Erythroblast (primary cell): ENCODE measurements at regions not wholly inside any gene's neighbourhood (a gene's known extent, or its start where the extent isn't known, plus 50 kb on each side); places are given as distances from the start of the nearest gene placed in this dataset.
A peak's percentile ranks its signal among the peaks of the same experiment; 100 is the strongest.

Experiments
- DNase-seq, 2 experiments: peaks; one replicate each; lab custom pipeline; 2025; lab: John Stamatoyannopoulos, UW
- GATA1 ChIP-seq: IDR thresholded peaks from 2 replicates; pipeline ENCODE4 v1.6.1; 2011; ENCODE audit warnings: low read depth, mild to moderate bottlenecking, control low read depth, low read length, moderate library complexity
- POLR2A ChIP-seq: IDR thresholded peaks from 2 replicates; pipeline ENCODE4 v1.6.1; 2011; ENCODE audit warnings: mild to moderate bottlenecking, low read length

DNA sequence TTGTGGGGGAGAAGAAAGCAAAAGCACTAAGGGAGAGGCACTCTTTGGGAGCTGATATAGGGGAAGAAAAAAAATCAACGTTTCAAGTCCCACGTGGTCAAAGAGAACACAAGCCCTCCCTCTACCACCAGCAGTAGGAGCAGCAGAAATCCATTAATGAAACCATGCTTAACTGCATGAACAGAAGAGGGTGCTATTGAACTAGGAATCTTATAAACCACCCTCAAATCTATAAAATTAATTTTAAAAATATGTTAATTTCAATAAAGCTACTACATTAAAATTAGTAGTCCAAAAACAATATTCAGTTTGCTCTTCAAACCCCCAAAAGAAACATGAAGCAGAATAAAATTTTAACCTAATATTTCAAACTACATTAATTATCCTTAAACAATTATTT, 147.8 kb downstream of the TMEM18 start:
- TF ChIP-seq GATA1 (no peak), POLR2A (no peak)
- DNase-seq = peak; percentile 4 to 5

DNA sequence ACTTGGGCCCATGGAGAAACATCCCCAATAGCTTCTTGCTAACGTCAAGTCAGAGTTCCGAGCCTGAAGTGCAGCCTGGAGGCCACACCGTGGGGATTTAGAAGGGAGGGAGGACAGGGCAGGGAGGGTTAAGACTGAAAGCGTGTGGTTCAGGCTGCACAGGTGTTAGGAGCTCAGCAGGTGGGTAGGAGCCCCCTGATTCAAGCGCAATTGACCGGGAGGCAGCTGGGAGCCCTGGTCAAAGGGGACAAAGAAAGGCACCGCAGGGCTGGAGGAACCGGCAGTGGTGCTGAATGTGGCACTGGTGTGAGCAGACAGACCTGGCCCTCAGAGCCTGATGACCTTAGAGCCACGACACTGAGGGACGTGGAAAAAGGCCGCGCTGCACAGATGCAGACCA, 149.6 kb downstream of the TMEM18 start:
- DNase-seq = no peak
- no peak for TF ChIP-seq GATA1

DNA sequence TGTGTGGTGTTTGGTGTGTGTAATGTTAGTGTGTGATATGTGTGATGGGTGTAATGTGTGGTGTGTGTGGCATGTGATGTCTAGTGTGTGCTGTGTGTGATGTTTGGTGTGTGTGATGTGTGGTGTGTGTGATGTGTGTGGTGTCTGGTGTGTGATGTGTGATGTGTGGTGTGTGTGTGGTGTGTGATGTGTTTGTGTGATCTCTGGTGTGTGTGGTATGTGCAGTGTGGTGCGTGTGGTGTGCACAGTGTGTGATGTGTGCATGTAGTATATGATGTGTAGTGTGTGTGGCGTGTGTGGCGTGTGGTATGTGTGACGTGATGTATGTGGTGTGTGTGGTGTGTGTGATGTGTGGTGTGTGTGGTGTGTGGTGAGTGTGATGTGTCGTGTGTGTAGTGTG, 150.3 kb downstream of the TMEM18 start:
- DNase-seq = no peak
- TF ChIP-seq GATA1 (no peak), POLR2A (no peak)

- DNase-seq = no peak
- TF ChIP-seq POLR2A = no peak
- no peak for TF ChIP-seq GATA1
Measured at GRCh38 chr2:525611-526010, 151.6 kb downstream of the TMEM18 start.

DNA sequence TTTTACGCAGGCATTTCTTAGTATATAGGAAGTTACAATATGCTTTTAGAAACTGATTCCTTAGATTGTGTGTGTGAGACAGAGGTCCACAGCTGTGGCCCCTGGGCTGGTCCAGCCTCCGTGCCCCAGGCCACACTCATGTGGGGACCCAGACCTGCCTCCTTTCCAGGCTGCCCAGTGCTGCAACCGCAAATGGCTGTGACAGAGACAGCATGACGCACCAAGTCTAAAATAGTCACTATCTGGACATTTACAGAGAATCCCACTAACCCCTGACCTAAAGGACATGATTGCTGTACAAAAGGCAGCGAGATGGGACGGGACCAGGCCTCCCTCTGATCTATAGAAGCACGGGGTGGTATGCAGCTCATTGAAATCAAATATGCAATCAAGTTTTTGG, 152.2 kb downstream of the TMEM18 start:
- no peak for DNase-seq

DNA sequence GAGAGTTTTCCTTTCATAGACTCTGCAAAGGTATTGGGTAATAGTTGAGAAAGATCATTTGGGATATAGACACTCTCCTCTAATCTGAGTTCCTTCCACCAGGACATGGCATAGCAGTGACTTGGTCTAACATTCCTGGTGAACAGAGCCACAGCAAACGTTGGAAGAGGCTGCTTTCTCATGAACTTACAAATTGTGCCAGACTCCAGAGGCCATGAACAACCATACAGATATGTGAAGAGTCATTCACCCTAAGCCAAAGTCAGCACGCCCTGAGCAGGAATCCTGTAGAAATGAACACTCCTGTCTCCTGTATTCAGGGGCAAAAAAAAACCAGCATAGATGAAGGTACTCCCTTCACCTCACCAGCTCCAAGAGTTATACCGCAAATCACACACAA, 152.8 kb downstream of the TMEM18 start:
- DNase-seq = no peak
- TF ChIP-seq GATA1 = no peak
- TF ChIP-seq POLR2A = no peak

More for the DNA sequence above, 152.2 kb downstream of the TMEM18 start:
- TF ChIP-seq GATA1 (no peak), POLR2A (no peak)

GRCh38 chr2:523698-524270, 153.4 kb downstream of the TMEM18 start:
- no peak for TF ChIP-seq GATA1
- TF ChIP-seq POLR2A = no peak
- no peak for DNase-seq

DNA sequence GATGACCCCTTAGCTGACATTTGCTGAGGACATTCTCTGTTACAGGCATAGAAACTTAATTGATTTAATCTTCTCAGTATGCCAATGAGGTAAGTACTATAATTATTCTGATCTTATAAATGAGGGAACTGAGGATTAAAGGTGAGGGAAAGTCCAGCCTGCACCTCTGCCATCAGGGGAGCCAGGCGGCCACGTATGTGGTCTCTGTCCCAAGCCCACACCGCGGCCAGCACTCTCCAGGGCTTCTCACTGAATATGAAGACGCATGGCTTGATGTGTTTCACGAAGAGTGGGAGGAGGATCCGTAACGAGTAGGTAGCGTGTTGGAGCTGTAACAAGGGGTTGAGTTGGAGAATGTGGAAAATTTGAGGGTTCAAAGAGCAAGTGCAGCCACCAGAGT, 154.4 kb downstream of the TMEM18 start:
- DNase-seq = no peak
- TF ChIP-seq GATA1 (no peak), POLR2A (no peak)

DNA sequence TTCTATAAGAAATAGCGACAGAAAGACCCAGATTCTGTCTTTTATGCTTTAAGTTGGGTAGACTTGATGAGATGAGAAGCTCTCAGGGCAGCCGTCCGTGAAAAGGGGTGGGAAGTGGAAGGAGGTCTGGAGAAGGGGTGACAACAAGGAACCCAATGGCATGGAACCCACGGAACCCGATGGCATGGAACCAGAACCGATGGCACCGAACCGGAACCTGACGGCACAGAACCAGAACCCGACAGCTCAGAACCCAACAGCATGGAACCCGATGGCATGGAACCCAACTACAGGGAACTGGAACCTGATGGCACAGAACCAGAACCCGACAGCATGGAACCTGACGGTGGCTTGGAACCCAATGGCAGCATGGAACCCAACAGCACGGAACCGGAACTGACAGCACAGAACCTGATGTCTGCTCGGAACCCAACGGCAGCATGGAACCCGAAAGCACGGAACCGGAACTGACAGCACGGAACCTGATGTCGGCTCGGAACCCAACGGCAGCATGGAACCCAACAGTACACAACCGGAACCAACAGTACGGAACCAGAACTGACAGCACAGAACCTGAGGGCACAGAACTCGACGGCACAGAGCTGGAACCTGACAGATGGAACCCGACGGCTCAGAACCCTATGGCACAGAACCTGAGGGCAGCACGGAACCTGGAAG, 155.2 kb downstream of the TMEM18 start:
- TF ChIP-seq POLR2A (no peak), GATA1 (no peak)
- no peak for DNase-seq

DNA sequence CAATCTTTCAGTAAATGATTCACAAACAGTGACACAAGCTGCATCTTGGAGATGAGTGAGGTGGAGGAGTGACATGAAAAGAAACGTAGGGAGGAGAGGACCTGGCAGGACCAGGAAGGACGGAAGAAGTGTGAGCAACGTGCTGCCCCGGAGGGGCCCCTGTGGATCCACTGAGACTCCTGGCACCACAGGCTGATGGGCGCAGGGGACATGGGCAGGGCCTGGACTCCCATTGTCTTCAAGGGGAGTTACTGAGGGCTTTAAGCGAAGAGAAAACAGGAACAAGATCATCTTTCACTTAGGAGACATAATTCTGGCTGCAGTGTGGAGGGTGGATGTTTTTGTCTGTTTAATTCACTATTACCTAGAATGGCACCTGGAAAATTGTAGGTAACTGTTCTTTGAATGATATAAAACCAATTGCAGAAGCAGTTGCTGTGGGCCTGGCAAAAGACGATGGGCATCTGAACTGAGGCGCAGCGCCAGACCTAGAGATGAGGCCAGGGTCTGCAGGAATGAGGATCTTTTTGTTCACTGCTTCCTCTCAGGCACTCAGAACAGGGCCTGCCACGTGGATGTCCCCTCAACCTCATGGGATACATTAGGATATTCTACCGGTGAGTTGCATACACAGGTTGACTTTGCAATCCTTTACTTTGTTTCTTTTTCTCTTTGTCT, 156.4 kb downstream of the TMEM18 start:
- DNase-seq = no peak
- TF ChIP-seq GATA1 (no peak), POLR2A (no peak)

GRCh38 chr2:516944-517343, 160.3 kb downstream of the TMEM18 start:
- no peak for TF ChIP-seq GATA1
- no peak for DNase-seq

GRCh38 chr2:516131-516530, 161.1 kb downstream of the TMEM18 start:
- TF ChIP-seq POLR2A (no peak), GATA1 (no peak)
- DNase-seq = no peak

GRCh38 chr2:515441-516127, 161.6 kb downstream of the TMEM18 start:
- TF ChIP-seq GATA1 (no peak), POLR2A (no peak)
- DNase-seq = no peak
